SK-N-SH (cell line): ENCODE measurements at regions not wholly inside any gene's neighbourhood (a gene's known extent, or its start where the extent isn't known, plus 50 kb on each side); places are given as distances from the start of the nearest gene placed in this dataset.

Experiments
- CTCF ChIP-seq: fragments of 200-600 bp; sonication (generic); IDR thresholded peaks from 2 replicates; pipeline ENCODE4 v1.6.1; 2017; ENCODE audit warnings: antibody characterized with exemption, mild to moderate bottlenecking, moderate library complexity
- EP300 ChIP-seq, 2 experiments: IDR thresholded peaks; 2 replicates each; pipeline versions ENCODE4 v1.4.0 to v1.6.1; 2012; ENCODE audit warnings: borderline replicate concordance in 1 of 2, low read depth in 1 of 2, low read length in 1 of 2
- GABPA ChIP-seq: IDR thresholded peaks from 2 replicates; pipeline ENCODE4 v1.4.0; 2012; ENCODE audit warnings: low read depth, mild to moderate bottlenecking
- MAX ChIP-seq: IDR thresholded peaks from 2 replicates; pipeline ENCODE4 v1.4.0; 2012; ENCODE audit warnings: low read depth
- TEAD4 ChIP-seq: IDR thresholded peaks from 2 replicates; pipeline ENCODE4 v1.4.0; 2012; ENCODE audit warnings: mild to moderate bottlenecking, borderline replicate concordance; ENCODE audit not compliant: insufficient read depth
- USF1 ChIP-seq: IDR thresholded peaks from 2 replicates; pipeline ENCODE4 v1.4.0; 2012; ENCODE audit warnings: low read depth, borderline replicate concordance
- YY1 ChIP-seq: IDR thresholded peaks from 2 replicates; pipeline ENCODE4 v1.4.0; 2012; ENCODE audit warnings: low read depth, mild to moderate bottlenecking

- TF ChIP-seq CTCF (no peak), YY1 (no peak), USF1 (no peak), TEAD4 (no peak), EP300 (IDR thresholded peaks at IDR 0.05; ENCODE audit: borderline replicate concordance in 1 of 2, low read depth in 1 of 2, low read length in 1 of 2) (no peak), MAX (no peak), GABPA (no peak)
Observed at GRCh38 chr2:23285091-23285800, 99.7 kb upstream of the KLHL29 start.
